Natural killer cell (primary cell): ENCODE measurements at regions not wholly inside any gene's neighbourhood (a gene's known extent, or its start where the extent isn't known, plus 50 kb on each side); places are given as distances from the start of the nearest gene placed in this dataset.

Experiments
- ATAC-seq, 3 donors: fragments of 150-1000 bp in 2 of 3; fragments of 200-7000 bp in 1 of 3; cut with Tn5 transposase; 1 replicate in 1 of 3; 2 replicates in 2 of 3; pipeline ENCODE4 v1.10.0; 2021; ENCODE audit warnings: mild to moderate bottlenecking in 2 of 3, moderate library complexity in 2 of 3
- DNase-seq, 2 donors: peaks; one replicate each; pipeline versions ENCODE4 v3.0.0 to v3.0.0-alpha.2; 2013 to 2021; ENCODE audit warnings: mixed read lengths in 1 of 2
- H3K27ac ChIP-seq: one replicate; pipeline ENCODE4 v1.5.1; 2013; ENCODE audit warnings: mild to moderate bottlenecking, low read length
- H3K27me3 ChIP-seq: one replicate; pipeline ENCODE4 v1.6.1; 2013; ENCODE audit warnings: low read length; ENCODE audit not compliant: control insufficient read depth, insufficient read depth
- H3K36me3 ChIP-seq: one replicate; pipeline ENCODE4 v1.6.1; 2013; ENCODE audit warnings: low read length; ENCODE audit not compliant: control insufficient read depth, insufficient read depth
- H3K4me1 ChIP-seq: one replicate; pipeline ENCODE4 v1.6.1; 2013; ENCODE audit warnings: low read length; ENCODE audit not compliant: control insufficient read depth, insufficient read depth
- H3K4me3 ChIP-seq: one replicate; pipeline ENCODE4 v1.5.1; 2013; ENCODE audit warnings: low read length
- H3K9me3 ChIP-seq: one replicate; pipeline ENCODE4 v1.6.1; 2013; ENCODE audit warnings: low read length; ENCODE audit not compliant: control insufficient read depth, insufficient read depth
- H3K27ac Mint-ChIP-seq, 2 donors: one replicate each; pipeline ENCODE4 v1.8.0; 2022; ENCODE audit warnings: mild to moderate bottlenecking in 2 of 2, mixed read lengths in 2 of 2, moderate library complexity in 1 of 2
- H3K27me3 Mint-ChIP-seq, 2 donors: one replicate each; pipeline ENCODE4 v1.8.0; 2022; ENCODE audit warnings: low read depth in 2 of 2, mixed read lengths in 2 of 2
- H3K36me3 Mint-ChIP-seq: one replicate; pipeline ENCODE4 v1.8.0; 2022; ENCODE audit warnings: mixed read lengths
- H3K4me1 Mint-ChIP-seq, 2 donors: one replicate each; pipeline ENCODE4 v1.8.0; 2022; ENCODE audit warnings: mixed read lengths in 2 of 2
- H3K4me3 Mint-ChIP-seq: one replicate; pipeline ENCODE4 v1.8.0; 2022; ENCODE audit warnings: mild to moderate bottlenecking, moderate library complexity, mixed read lengths
- H3K9me3 Mint-ChIP-seq, 2 donors: one replicate each; pipeline ENCODE4 v1.8.0; 2022; ENCODE audit warnings: mixed read lengths in 2 of 2
- CTCF ChIP-seq: fragments of 200-600 bp; IDR thresholded peaks from one replicate; pipeline ENCODE4 v1.8.0; 2022; ENCODE audit warnings: antibody characterized with exemption
- WGBS: methylation state at CpG from one replicate; pipeline ENCODE4 v1.1.7; 2013; ENCODE audit warnings: missing lambda C conversion rate; ENCODE audit not compliant: insufficient coverage; 5-methylcytosine and 5-hydroxymethylcytosine counted together
- intact Hi-C: fragments of 100-400 bp; cut with micrococcal nuclease; formaldehyde crosslinking; loops from one replicate; pipeline ENCODE4 v1.14.2; 2022

DNA sequence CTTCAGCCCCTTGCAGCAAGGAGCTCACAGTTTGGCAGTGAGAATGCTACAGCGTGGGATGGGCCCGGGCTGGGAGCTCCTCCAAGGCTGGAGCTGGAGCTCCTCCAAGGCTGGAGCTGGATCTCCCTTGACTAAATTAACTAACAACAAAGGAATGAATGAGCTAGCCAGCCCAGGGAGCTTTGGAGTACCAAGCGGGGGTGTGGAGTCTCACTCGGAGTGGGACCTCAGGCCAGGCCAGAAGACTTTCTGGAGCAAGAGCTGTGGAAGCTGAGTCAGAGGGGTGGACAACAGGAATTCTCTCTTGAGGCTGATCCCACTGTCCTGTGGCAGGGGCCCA lies 244.7 kb upstream of the HS6ST1 start:
- TF ChIP-seq CTCF = no peak
- no peaks in the 10 kb centered on the region for H3K36me3 Mint-ChIP-seq
- WGBS = 77% methylated on average over 4 of the region's 4 CpGs
- Histone ChIP-seq H3K4me1 (no peaks in the 10 kb centered on the region), H3K4me3 (no peak overlapping the region), H3K27ac (no peak overlapping the region), H3K27me3 (no peaks in the 10 kb centered on the region), H3K36me3 (no peaks in the 10 kb centered on the region), H3K9me3 (no peaks in the 10 kb centered on the region)
- H3K27me3 Mint-ChIP-seq = no peaks in the 10 kb centered on the region
- no peak for ATAC-seq
- no peak for DNase-seq
- H3K27ac Mint-ChIP-seq = no peak overlapping the region
- no peak overlapping the region for H3K4me3 Mint-ChIP-seq
- H3K9me3 Mint-ChIP-seq = no peaks in the 10 kb centered on the region
- intact Hi-C loops = no loop called here
- no peaks in the 10 kb centered on the region for H3K4me1 Mint-ChIP-seq

- Histone ChIP-seq H3K9me3 (no peaks in the 10 kb centered on the region), H3K27me3 (no peaks in the 10 kb centered on the region), H3K4me3 (no peak overlapping the region), H3K4me1 (no peaks in the 10 kb centered on the region), H3K36me3 (no peaks in the 10 kb centered on the region), H3K27ac (no peak overlapping the region)
- no peaks in the 10 kb centered on the region for H3K27me3 Mint-ChIP-seq
- 92% methylated on average over 4 of the region's 4 CpGs for WGBS
- no peaks in the 10 kb centered on the region for H3K9me3 Mint-ChIP-seq
- no peak overlapping the region for H3K4me3 Mint-ChIP-seq
- intact Hi-C loops = no loop called here
- no peak for DNase-seq
- no peaks in the 10 kb centered on the region for H3K36me3 Mint-ChIP-seq
- no peak for TF ChIP-seq CTCF
- no peak overlapping the region for H3K27ac Mint-ChIP-seq
- ATAC-seq = no peak
- H3K4me1 Mint-ChIP-seq = no peaks in the 10 kb centered on the region
These were observed 245.5 kb upstream of the HS6ST1 start for GRCh38 chr2:128564131-128564530.

DNA sequence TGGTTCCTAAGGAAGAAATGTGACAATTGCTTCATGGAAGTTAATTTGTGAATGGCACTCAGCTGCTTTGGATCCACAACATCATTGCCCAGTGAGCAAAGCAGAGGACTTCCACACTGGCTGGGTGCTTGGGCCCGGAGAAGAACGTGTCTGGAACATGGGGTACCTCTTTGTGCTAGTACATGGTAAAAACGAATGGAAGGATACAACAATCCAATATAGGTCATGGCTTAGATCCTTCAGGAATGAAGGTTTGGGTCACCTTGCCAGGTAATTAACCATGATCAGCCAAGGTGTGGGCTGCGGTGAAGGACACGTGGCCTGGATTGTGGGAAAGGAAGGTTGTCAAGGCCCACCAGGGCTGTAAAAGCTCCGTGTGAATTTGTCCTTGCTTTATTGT lies 245.9 kb upstream of the HS6ST1 start:
- WGBS = 92% methylated on average over 5 of the region's 6 CpGs
- no peaks in the 10 kb centered on the region for H3K36me3 Mint-ChIP-seq
- intact Hi-C loops = no loop called here

More for the DNA sequence above, 245.9 kb upstream of the HS6ST1 start:
- no peak overlapping the region for H3K27ac Mint-ChIP-seq
- no peak overlapping the region for H3K27ac ChIP-seq
- no peak overlapping the region for H3K4me3 Mint-ChIP-seq
- ATAC-seq (no peak), DNase-seq (no peak)
- H3K27me3 ChIP-seq = no peaks in the 10 kb centered on the region
- no peaks in the 10 kb centered on the region for H3K9me3 ChIP-seq
- no peaks in the 10 kb centered on the region for H3K4me1 ChIP-seq
- TF ChIP-seq CTCF = no peak
- H3K36me3 ChIP-seq = no peaks in the 10 kb centered on the region
- no peak overlapping the region for H3K4me3 ChIP-seq
- no peaks in the 10 kb centered on the region for H3K4me1 Mint-ChIP-seq
- no peaks in the 10 kb centered on the region for H3K27me3 Mint-ChIP-seq
- no peaks in the 10 kb centered on the region for H3K9me3 Mint-ChIP-seq
